Tibial nerve (tissue), 4 donors: ENCODE measurements at regions not wholly inside any gene's neighbourhood (a gene's known extent, or its start where the extent isn't known, plus 50 kb on each side); places are given as distances from the start of the nearest gene placed in this dataset.
"Not testable (repeated sequence)": the region's sequence is repeated elsewhere in the genome, so short reads cannot be mapped to it uniquely, and the experiment has no call there.

Experiments used
- DNase-seq, 2 donors: peaks; one replicate each; pipeline ENCODE4 v3.0.0-alpha.2; 2019; ENCODE audit warnings: low spot score in 2 of 2
- H3K27ac ChIP-seq, 4 donors: fragments of 200-600 bp; sonication (generic) in 3 of 4; one replicate each; pipeline ENCODE4 v1.5.1; 2017 to 2019; ENCODE audit warnings: mild to moderate bottlenecking in 1 of 4
- H3K27me3 ChIP-seq, 2 donors: fragments of 200-600 bp; sonication (generic) in 1 of 2; one replicate each; pipeline versions ENCODE4 v1.5.1 to v1.6.0; 2017 to 2019
- H3K36me3 ChIP-seq, 3 donors: fragments of 200-600 bp; sonication (generic); one replicate each; pipeline ENCODE4 v1.5.1; 2018 to 2019
- H3K4me1 ChIP-seq, 4 donors: fragments of 200-600 bp; sonication (generic) in 3 of 4; one replicate each; pipeline ENCODE4 v1.5.1; 2017 to 2019
- H3K4me3 ChIP-seq, 4 donors: fragments of 200-600 bp; sonication (generic) in 3 of 4; one replicate each; pipeline ENCODE4 v1.5.1; 2017 to 2019; ENCODE audit warnings: mild to moderate bottlenecking in 1 of 4, moderate library complexity in 1 of 4
- H3K9me3 ChIP-seq, 4 donors: fragments of 200-600 bp; sonication (generic) in 3 of 4; one replicate each; pipeline ENCODE4 v1.5.1; 2017 to 2019
- EP300 ChIP-seq, 2 donors: sonication (generic); formaldehyde crosslinking; IDR thresholded peaks; one replicate each; pipeline ENCODE4 v1.6.1; 2017; ENCODE audit warnings: antibody characterized with exemption in 2 of 2, mild to moderate bottlenecking in 1 of 2
- POLR2A ChIP-seq, 2 donors: fragments of 450-650 bp; IDR thresholded peaks; one replicate each; pipeline ENCODE4 v1.6.1; 2017; ENCODE audit warnings: antibody characterized with exemption in 2 of 2, mild to moderate bottlenecking in 2 of 2, moderate library complexity in 2 of 2
- WGBS, 2 donors: methylation state at CpG; one replicate each; pipeline ENCODE4 v1.1.5; 2018; 5-methylcytosine and 5-hydroxymethylcytosine counted together
- TF ChIP-seq, protein P1 (sequence below), 5 experiments: fragments of 200-600 bp in 3 of 5; fragments of 450-650 bp in 2 of 5; sonication (generic) in 3 of 5; IDR thresholded peaks; one replicate each; pipeline ENCODE4 v1.5.1; 2016 to 2019; ENCODE audit warnings: antibody characterized with exemption in 5 of 5, mild to moderate bottlenecking in 3 of 5, moderate library complexity in 2 of 5

DNA sequence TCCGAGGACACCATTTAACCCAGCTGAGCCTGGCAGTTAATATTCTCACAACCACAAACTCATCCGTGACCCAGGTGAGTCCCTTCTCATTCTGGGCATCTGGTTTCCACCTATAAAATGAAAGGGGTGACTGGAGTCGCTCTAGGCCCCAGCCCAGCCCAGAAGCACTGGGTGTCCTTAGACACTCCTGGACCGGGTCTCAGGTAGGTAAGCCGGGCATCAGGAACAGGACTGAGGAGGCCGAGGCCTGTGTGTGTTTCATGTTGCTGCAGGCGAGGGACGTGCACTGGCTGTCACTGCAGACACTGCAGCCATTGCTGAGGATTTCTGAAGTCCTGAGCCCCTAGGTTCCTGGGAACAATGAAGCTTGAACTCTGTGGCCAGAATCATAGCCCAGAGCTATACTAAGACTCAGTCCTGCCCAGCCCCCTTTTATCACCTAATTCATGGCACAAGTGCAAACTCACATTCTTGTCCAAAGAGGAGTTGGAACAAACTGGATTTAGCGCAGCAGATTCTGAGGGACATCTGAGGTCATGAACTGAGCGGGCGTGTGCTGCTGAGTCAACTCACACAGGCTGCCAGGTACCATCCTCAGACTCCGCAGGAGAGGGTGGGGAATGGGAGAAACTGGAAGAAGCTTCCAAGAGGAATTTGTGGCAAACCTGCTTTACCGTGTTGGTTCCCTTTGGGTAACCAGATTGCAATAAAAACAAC, 184.9 kb downstream of the FAM43A start:
- H3K4me1 ChIP-seq = peaks cover 0 to 39% (median 17%) of the 10 kb centered on the region in 4 donors
- peaks cover 0 to 6% (median 0%) of the 10 kb centered on the region in 4 donors for H3K9me3 ChIP-seq
- no peaks in the 10 kb centered on the region for H3K36me3 ChIP-seq
- no peak for DNase-seq
- peak overlapping the region in 2 of 4 donors; percentile 58 to 72 for H3K27ac ChIP-seq
- WGBS, 2 donors = 74 to 77% methylated on average over 13 of the region's 13 CpGs
- H3K27me3 ChIP-seq = no peaks in the 10 kb centered on the region
- TF ChIP-seq EP300 (IDR thresholded peaks at IDR 0.05) = no peak
- TF ChIP-seq, protein P1, sequence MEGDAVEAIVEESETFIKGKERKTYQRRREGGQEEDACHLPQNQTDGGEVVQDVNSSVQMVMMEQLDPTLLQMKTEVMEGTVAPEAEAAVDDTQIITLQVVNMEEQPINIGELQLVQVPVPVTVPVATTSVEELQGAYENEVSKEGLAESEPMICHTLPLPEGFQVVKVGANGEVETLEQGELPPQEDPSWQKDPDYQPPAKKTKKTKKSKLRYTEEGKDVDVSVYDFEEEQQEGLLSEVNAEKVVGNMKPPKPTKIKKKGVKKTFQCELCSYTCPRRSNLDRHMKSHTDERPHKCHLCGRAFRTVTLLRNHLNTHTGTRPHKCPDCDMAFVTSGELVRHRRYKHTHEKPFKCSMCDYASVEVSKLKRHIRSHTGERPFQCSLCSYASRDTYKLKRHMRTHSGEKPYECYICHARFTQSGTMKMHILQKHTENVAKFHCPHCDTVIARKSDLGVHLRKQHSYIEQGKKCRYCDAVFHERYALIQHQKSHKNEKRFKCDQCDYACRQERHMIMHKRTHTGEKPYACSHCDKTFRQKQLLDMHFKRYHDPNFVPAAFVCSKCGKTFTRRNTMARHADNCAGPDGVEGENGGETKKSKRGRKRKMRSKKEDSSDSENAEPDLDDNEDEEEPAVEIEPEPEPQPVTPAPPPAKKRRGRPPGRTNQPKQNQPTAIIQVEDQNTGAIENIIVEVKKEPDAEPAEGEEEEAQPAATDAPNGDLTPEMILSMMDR (IDR thresholded peaks at IDR 0.05) = no peak
- no peak for TF ChIP-seq POLR2A (IDR thresholded peaks at IDR 0.05)
- H3K4me3 ChIP-seq = no peak overlapping the region

DNA sequence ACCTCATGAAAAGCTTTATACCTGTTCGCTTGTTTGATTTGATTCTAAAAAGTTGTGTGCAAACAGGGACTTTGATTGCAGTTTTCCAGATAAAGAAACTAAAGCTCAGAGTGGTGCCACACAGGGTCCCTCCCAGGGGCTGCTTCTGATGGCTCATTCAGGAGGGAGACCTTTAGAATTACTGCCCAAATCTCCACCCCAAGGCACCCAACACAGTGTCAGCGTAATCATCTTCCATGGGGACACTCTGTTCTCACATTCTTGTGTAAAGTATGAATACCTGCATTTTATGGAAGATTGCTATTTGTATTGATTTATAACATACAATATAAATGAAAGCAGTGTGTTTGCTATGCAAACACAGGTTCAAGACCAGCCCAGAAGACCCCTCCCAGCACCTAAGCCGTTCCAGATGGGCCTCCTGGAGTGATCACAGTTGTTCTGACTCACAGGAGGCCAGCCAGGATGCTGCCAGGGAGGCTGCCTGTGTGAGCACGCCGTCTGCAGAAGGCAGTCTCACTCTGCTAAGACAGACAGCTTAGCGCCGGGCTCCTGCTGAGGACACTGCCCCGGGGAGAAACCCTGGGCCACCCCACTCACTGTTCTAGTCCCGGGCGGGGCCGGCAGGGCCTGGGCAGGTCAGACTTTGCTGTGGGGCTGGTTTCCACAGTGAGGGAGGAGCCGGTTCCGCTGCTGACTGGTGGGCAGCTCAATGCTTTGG, 185.6 kb downstream of the FAM43A start:
- Histone ChIP-seq H3K9me3 (peaks cover 0 to 6% (median 0%) of the 10 kb centered on the region in 4 donors), H3K4me3 (no peak overlapping the region), H3K4me1 (peaks cover 0 to 39% (median 17%) of the 10 kb centered on the region in 4 donors), H3K27me3 (no peaks in the 10 kb centered on the region), H3K36me3 (no peaks in the 10 kb centered on the region), H3K27ac (peak overlapping the region in 3 of 4 donors; percentile 32 to 72 (median 58))
- TF ChIP-seq, protein P1 (IDR thresholded peaks at IDR 0.05) = no peak
- TF ChIP-seq POLR2A (IDR thresholded peaks at IDR 0.05) (no peak), EP300 (IDR thresholded peaks at IDR 0.05) (no peak)
- peak in 1 of 2 donors; percentile 17 for DNase-seq
- 37 to 40% methylated on average over 10 of the region's 13 CpGs for WGBS, 2 donors

DNA sequence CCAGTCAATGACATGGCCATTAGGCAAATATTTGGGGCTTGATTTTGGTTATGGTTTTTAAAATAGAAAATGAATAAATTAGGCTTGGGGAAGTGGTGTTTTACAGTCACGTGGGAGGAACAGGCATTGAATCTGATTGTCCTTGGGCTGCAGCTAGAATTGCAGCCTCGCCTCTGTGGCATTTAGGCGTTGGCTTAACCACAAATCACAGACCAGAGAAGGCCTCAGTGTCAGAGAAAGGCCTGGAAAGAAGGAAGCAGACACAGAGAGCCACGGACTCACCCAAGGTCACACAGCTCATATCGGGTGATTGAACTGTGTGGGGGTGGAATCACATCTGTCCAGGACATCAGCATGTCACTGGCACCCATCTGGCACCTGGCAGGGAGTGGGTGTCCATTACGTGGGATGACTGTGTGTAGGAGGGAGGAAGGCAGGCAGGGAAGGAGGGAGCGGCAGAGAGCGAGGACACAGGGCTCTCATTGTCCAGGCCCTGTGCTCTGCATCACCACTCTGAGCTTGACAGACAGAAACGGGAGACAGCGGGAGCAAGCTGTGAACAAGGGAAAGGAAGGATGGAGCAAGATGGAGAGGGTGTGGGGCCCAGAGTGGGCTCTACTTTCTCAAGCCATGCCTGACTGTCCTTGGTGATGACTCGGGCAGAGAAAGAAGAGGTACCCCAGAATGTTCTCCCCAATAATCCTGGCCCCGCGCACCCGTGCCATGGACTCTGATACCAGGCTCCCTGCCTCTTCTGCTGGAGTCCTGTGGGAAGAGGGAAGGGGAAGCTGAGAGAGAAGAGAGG, 186.4 kb downstream of the FAM43A start:
- 49 to 57% methylated on average over 14 of the region's 14 CpGs for WGBS, 2 donors
- no peak for DNase-seq

DNA sequence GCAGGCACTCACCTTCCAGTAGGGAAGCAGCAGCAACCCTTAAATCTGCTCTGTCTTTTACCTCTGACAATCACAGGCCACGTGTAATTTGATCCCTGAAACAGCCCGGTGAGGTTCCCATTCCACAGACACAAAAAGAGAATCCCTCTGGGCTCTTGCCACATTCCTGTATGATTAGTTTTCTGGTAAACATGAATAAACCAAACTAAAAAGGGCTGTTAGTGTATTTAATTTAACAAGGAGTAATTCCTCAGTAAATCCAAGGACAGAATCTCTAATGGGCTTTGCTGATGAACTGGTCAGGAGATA, 186.9 kb downstream of the FAM43A start:
- peaks cover 0 to 6% (median 0%) of the 10 kb centered on the region in 4 donors for H3K9me3 ChIP-seq
- H3K36me3 ChIP-seq = no peaks in the 10 kb centered on the region
- no peaks in the 10 kb centered on the region for H3K27me3 ChIP-seq
- DNase-seq = no peak
- H3K27ac ChIP-seq = peak overlapping the region in 3 of 4 donors; percentile 55 to 72 (median 58)
- H3K4me1 ChIP-seq = peaks cover 0 to 41% (median 17%) of the 10 kb centered on the region in 4 donors
- no peak overlapping the region for H3K4me3 ChIP-seq
- 27 to 35% methylated on average over 2 of the region's 2 CpGs for WGBS, 2 donors
- TF ChIP-seq, protein P1 (IDR thresholded peaks at IDR 0.05) = no peak
- TF ChIP-seq POLR2A (IDR thresholded peaks at IDR 0.05) (no peak), EP300 (IDR thresholded peaks at IDR 0.05) (no peak)

More for the DNA sequence above, 186.4 kb downstream of the FAM43A start:
- peaks cover 0 to 6% (median 0%) of the 10 kb centered on the region in 4 donors for H3K9me3 ChIP-seq
- H3K4me3 ChIP-seq = no peak overlapping the region
- peaks cover 0 to 40% (median 17%) of the 10 kb centered on the region in 4 donors for H3K4me1 ChIP-seq
- no peaks in the 10 kb centered on the region for H3K27me3 ChIP-seq
- no peak for TF ChIP-seq POLR2A (IDR thresholded peaks at IDR 0.05)
- TF ChIP-seq, protein P1 (IDR thresholded peaks at IDR 0.05) = no peak
- no peak for TF ChIP-seq EP300 (IDR thresholded peaks at IDR 0.05)
- no peaks in the 10 kb centered on the region for H3K36me3 ChIP-seq
- H3K27ac ChIP-seq = peak overlapping the region in 3 of 4 donors; percentile 55 to 72 (median 58)

DNA sequence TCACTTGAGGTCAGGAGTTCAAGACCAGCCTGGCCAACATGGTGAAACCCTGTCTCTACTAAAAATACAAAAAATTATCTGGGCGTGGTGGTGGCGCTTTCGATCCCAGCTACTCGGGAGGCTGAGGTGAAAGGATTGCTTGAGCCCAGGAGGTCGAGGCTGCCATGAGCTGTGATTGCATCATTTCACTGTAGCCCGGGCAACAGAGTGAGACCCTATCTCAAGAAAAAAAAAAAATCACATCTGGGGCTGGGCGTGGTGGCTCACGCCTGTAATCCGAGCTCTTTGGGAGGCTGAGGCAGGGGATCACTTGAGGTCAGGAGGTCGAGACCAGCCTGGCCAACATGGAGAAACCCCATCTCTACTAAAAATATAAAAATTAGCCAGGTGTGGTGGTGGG, 187.8 kb downstream of the FAM43A start:
- H3K27ac ChIP-seq, H3K36me3 ChIP-seq, DNase-seq, H3K4me3 ChIP-seq, H3K27me3 ChIP-seq, H3K9me3 ChIP-seq: not testable (repeated sequence)
- H3K4me1 ChIP-seq = peaks cover 0 to 43% (median 17%) of the 10 kb centered on the region in 4 donors
- WGBS, 2 donors = 90 to 95% methylated on average over 10 of the region's 10 CpGs
